Dermis microvascular lymphatic vessel endothelial cell (primary cell): ENCODE measurements at regions not wholly inside any gene's neighbourhood (a gene's known extent, or its start where the extent isn't known, plus 50 kb on each side); places are given as distances from the start of the nearest gene placed in this dataset.
A peak's percentile ranks its signal among the peaks of the same experiment; 100 is the strongest.

Experiments
- DNase-seq, 2 donors: peaks; one replicate each; pipeline versions ENCODE4 v3.0.0 to v3.0.0-alpha.2; 2010; ENCODE audit warnings: low read depth in 2 of 2

GRCh38 chr1:177585302-177586220 is 384.3 kb downstream of the SEC16B start:
- no peak for DNase-seq

DNA sequence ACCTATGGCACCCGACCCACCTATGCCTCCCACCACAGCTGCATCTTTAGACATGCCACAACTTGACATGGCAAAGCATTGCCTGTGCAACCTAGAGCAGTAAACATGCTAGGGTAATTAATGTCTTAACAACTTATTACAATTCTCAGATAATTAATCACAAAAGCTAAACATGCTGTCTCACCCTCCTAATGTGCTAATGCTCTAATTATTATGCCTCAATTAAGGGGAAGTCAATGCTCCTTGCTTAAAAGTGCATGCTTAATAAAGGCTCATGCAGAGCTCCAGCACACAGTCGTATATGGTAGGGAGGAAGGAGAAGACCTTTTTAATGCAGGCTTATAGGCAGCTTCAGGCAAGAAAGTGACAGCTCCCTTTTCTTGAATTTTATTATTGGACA is 396.0 kb downstream of the SEC16B start:
- DNase-seq = no peak

DNA sequence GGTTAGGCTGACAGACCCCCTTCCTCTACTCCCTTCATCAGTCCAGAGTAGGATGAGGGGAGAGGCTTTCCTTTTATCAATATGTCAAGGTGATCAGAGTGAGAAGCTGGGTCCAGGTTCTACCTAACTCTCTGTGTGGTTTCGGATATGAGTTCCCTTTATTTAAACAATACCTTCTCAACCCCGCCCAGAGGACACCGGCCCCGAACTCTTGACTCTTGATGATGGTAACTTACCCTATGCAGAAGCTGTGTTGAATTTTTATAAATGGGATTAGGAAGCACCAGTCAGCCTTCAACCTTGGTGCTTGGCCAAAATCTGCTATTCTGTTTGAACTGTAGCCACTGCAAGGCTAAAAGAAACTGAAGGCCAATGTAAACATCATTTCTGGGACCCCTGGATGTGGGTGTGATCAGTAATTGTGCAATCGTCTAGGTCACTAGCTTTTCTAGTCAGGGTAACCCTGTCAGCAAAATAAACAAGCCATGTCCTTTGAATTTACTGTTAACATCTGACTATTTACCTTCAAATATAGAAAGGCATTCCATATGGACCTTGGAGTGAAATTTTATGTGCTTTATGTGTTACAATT is 398.3 kb downstream of the SEC16B start:
- no peak for DNase-seq

- DNase-seq = no peak
Measured at GRCh38 chr1:177571076-177571475, 398.8 kb downstream of the SEC16B start.

- DNase-seq = no peak
Measured at GRCh38 chr1:177569476-177569875, 398.7 kb downstream of the BRINP2 start.

GRCh38 chr1:177568622-177569021 is 397.9 kb downstream of the BRINP2 start:
- no peak for DNase-seq

DNA sequence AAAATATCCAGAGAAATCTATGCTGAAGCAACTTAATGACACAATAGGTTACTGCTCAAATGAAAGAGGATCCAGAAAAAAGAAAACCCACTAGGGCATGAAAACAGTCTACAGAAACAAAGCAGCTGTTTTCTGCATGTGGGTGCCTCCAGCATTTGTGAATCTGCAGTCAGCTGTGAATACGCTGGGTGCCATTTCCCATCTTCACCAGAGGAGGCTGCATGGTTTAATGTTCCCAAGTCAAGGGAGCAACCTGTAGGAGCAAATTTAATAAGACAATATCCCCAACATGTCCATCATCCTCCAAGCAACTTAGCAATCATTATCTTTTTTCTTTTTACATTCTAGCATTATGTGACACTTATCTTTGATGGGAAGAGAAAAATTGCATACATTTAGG is 396.6 kb downstream of the BRINP2 start:
- no peak for DNase-seq

DNA sequence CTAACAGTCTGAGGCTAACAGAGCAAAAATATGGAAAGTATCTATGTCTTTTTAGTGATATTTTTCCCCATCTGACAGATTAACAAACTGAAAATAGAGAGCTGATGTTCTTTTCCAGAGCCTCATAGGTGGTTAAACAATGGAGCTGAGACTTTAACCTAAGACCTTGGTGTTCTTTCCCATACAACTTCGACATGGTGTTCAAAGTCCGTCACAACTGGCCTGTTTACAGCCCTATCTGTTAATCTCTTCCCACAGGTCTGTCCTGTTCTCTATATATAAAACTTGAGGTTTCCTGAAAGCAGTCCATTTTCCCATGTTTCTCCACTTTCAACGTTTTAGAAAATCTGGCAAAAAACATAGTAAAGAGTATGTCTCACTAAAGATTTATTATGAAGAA is 395.7 kb downstream of the BRINP2 start:
- DNase-seq = no peak

- DNase-seq = no peak
Measured at GRCh38 chr1:177561436-177561835, 390.7 kb downstream of the BRINP2 start.

DNA sequence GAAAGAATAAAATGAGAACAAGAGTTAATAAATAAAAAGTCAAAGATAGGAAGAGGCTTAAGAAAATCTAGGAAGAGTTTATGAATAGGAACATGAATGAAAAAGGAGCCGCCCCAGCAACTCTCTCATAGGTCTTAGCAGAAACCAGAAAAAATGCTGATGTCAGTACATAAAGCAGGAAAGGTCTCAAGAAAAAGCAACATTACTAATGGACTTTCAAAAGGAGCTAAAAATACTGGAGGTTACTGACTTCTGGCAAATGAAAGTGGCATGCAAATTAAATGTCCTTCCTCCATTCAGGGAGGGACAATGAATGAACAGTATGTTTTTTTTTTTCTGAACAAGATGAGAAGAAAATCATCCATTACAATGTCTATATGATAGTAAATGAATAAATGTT is 387.6 kb downstream of the BRINP2 start:
- DNase-seq = no peak

- DNase-seq = no peak
Measured at GRCh38 chr1:177556163-177556562, 385.4 kb downstream of the BRINP2 start.

DNA sequence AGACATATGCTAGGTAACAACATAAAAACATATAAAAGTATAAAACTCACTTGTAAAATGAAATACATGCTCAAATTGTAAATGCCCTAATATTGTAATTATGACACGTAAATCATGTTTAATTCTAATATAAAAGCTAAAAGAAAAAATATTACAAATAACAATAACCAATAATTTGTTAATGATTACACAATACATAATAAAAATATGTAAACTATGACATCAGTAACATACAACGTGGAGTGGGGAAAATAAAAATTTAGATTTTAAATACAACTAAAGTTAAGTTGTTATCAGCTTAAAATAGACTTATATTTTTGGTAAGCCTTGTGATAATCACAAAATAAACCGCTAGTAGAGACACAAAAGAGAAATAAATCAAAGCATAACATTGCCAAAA is 376.4 kb downstream of the BRINP2 start:
- no peak for DNase-seq

GRCh38 chr1:177546346-177546745 is 375.6 kb downstream of the BRINP2 start:
- DNase-seq = no peak

- DNase-seq = no peak
Measured at GRCh38 chr1:177526201-177526600, 355.4 kb downstream of the BRINP2 start.

DNA sequence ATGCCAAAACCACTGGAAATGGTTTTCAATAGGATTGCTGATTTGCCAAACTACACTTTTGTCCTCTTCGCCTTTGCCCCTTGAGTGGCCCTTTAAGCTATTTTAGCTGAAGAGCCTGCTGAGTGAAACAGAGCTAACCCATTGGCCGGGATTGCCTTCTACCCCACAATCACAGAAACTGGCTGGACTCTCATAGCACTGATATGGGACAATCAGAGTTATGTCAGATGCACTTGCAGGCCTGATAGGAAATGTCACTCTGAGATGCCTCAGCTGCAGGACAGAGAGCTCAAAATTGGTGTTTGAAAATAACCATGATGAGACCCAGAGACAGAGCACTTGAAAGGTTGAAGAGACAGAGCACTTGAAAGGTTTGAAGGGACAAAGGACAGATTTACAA is 354.4 kb downstream of the BRINP2 start:
- no peak for DNase-seq

GRCh38 chr1:177517546-177517945 is 346.8 kb downstream of the BRINP2 start:
- peak in 1 of 2 donors; percentile 5 for DNase-seq

DNA sequence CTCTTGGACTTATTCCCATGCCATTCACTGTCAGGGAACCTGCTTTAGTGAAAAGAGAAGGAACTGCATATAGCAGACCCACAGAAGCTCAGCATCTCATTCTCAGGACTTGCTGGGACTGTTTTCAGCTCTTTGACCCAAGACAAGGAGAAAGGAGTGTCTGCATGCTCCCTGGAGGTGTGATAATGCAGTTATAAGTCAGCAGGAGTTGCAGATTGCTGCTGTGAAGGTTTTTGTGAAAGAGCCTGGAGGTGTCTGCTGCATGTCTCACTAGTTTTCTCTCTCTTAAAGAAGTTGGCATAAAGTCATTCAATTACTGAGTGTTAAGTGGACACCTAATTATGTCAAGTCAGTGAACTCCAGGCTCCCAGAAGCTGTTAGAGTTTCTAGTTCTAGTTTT is 343.4 kb downstream of the BRINP2 start:
- no peak for DNase-seq

GRCh38 chr1:177511036-177511435 is 340.3 kb downstream of the BRINP2 start:
- DNase-seq = no peak

DNA sequence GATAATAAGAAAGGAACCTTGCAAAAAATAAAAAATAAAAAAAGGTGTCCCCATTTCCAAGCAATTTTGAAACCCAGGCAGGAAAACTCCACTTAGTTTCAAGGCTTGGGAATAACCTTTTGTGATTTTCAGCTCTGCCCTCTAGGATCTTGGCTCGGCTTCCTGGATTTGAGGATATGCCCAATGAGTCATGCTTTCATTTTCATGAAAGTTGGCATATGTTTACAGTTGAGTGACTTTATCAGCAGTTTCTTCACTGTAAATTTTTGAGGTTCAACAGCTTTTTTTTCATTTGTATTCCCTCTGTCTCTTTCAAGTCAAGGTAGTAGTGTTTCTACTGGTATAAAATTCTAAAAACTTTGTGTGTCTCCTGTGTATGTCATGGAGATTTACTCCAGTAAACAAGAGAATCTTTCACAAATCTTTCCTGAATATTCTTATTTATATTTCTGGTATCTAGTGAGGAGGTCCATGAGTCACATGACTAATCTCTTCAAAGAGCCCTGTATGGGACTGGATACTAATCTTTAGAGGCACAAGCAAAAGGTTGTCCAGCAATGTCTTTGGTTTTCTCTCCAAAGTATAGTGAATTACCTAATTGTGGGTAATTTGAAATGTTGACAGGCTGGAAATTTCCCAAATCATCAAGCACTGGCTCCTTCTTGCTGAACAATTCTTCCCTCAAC is 335.3 kb downstream of the BRINP2 start:
- DNase-seq = no peak

- DNase-seq = no peak
Measured at GRCh38 chr1:177495878-177496277, 325.1 kb downstream of the BRINP2 start.

DNA sequence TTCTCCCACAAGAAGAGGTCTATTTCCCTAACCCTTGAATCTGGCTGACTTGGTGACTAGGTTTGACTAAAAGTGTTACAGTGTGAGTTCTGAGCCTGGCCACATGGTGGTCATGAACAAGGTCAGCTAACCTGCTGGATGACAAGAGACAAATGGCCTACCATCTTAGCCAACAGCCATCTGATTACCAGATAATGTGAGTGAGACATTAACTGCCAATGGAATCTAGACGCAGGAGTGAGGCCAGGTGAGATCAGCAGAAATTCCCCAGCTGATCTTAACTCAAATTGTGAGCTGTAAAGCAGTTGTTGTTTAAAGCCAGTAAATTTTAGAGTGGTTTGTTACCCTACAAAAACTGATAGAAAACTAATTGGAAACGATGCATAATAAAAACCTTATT is 320.0 kb downstream of the BRINP2 start:
- DNase-seq = no peak

DNA sequence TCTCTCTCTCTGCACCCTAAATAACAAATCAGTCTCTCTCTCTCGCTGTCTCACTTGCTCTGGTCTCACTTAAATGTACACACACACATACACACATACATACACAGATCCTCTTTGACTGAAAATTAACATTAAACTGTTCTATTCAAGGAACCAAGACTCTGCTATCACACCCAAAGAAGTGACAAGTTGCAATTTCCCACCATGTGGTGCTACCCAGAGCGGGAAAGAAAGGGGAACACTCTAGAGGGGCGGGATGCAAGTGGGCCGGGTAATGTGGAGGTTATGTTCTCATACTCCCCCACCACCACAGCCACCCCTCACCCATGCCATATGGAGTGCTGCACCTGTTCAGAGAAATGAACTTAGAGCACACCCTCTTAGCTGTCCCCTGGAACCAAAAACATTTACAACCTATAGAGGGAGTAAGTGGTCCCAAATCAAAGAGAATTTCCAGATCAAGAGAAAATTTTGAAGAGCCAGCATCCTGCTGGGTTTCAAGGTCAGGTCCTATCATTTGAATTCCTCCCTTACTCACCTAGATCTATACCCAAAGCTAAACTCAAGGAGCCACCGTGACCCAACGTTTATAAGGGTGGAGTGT is 319.4 kb downstream of the BRINP2 start:
- DNase-seq = no peak
